Left ventricle myocardium inferior (tissue), 1 donor: ENCODE measurements at regions not wholly inside any gene's neighbourhood (a gene's known extent, or its start where the extent isn't known, plus 50 kb on each side); places are given as distances from the start of the nearest gene placed in this dataset.

Experiments
- DNase-seq: peaks from one replicate; pipeline ENCODE4 v3.0.0-alpha.2; 2020
- H3K27ac ChIP-seq: fragments of 200-600 bp; replicated peaks from 2 replicates; pipeline ENCODE4 v1.8.0; 2021
- H3K27me3 ChIP-seq: fragments of 200-600 bp; 2 replicates; pipeline ENCODE4 v1.8.0; 2021; ENCODE audit warnings: low read depth
- H3K36me3 ChIP-seq: fragments of 200-600 bp; 2 replicates; pipeline ENCODE4 v1.8.0; 2021
- H3K4me1 ChIP-seq: fragments of 200-600 bp; 2 replicates; pipeline ENCODE4 v1.8.0; 2021
- H3K4me3 ChIP-seq: fragments of 200-600 bp; 2 replicates; pipeline ENCODE4 v1.8.0; 2021; ENCODE audit warnings: mild to moderate bottlenecking, moderate library complexity
- H3K9me3 ChIP-seq: fragments of 200-600 bp; replicated peaks from 2 replicates; pipeline ENCODE4 v1.8.0; 2021
- intact Hi-C: fragments of 100-400 bp; cut with micrococcal nuclease; formaldehyde crosslinking; loops from one replicate; pipeline ENCODE4 v1.11.0; 2022
- TF ChIP-seq, protein P1 (sequence below): fragments of 200-600 bp; IDR thresholded peaks from 2 replicates; pipeline ENCODE4 v1.8.0; 2021; ENCODE audit warnings: antibody characterized with exemption, mild to moderate bottlenecking, borderline replicate concordance
- donor health status: DM: no; HTN: yes; CAD: no; lungs with severe emphysema.

DNA sequence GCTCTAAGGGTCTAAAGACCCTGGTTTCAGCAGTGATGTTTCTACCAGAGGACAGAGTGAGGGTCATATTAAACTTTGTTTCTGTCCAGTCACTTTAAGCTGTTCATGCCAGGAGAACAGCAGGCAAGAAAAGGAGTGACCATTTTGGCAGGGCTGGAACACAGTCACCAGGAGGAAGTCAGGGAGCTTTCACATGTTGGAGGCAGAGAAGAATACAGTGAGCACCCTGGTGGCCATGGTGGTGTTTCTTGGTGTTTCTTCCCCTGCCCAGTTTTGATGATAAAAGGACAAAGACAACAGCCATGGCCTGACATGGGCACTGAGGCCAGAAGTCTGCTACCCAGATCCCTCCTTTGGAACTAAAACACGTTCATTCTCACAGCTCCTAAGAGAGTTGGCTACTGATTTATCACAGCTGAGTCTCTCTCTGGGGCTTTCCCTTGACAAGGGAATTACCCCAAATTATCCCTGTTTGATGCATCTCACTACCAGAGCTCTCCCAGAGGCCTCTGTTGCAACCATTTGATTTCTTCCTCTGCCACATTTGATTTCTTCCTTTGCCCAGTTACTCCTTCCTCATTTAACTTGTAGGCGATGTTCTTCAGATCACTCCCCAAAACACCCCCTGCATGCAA lies 106.4 kb upstream of the NWD2 start:
- no peak overlapping the region for H3K4me3 ChIP-seq
- no peaks in the 10 kb centered on the region for H3K27me3 ChIP-seq
- peaks cover 18% of the 10 kb centered on the region for H3K9me3 ChIP-seq
- H3K27ac ChIP-seq, result no peak overlapping the region
- DNase-seq, result no peak
- no peaks in the 10 kb centered on the region for H3K4me1 ChIP-seq
- intact Hi-C loops, result no loop called here
- TF ChIP-seq, protein P1, sequence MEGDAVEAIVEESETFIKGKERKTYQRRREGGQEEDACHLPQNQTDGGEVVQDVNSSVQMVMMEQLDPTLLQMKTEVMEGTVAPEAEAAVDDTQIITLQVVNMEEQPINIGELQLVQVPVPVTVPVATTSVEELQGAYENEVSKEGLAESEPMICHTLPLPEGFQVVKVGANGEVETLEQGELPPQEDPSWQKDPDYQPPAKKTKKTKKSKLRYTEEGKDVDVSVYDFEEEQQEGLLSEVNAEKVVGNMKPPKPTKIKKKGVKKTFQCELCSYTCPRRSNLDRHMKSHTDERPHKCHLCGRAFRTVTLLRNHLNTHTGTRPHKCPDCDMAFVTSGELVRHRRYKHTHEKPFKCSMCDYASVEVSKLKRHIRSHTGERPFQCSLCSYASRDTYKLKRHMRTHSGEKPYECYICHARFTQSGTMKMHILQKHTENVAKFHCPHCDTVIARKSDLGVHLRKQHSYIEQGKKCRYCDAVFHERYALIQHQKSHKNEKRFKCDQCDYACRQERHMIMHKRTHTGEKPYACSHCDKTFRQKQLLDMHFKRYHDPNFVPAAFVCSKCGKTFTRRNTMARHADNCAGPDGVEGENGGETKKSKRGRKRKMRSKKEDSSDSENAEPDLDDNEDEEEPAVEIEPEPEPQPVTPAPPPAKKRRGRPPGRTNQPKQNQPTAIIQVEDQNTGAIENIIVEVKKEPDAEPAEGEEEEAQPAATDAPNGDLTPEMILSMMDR, result no peak
- H3K36me3 ChIP-seq, result no peaks in the 10 kb centered on the region

DNA sequence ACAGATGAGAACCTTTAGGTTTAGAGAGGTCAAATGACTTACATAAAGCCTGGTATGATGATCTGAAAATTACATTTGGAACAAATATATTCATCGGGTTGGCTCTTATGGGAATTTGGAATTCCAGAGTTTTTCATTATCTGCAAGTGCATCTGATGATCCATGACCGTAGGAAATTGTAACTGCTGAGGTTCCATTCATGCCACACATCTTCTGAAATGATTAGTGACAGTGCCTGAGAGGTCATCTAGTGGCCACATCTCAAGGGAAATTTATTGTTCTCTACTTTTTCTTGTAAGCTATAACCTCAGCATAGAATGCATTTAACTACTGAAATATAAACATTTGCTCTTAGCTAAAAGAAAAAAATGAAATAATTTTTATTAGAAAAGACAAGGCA lies 105.8 kb upstream of the NWD2 start:
- no peak overlapping the region for H3K4me3 ChIP-seq
- TF ChIP-seq, protein P1, result no peak
- no peak overlapping the region for H3K27ac ChIP-seq
- no peaks in the 10 kb centered on the region for H3K4me1 ChIP-seq
- intact Hi-C loops, result no loop called here
- no peak for DNase-seq
- H3K36me3 ChIP-seq, result no peaks in the 10 kb centered on the region
- H3K9me3 ChIP-seq, result peaks cover 18% of the 10 kb centered on the region
- H3K27me3 ChIP-seq, result no peaks in the 10 kb centered on the region

DNA sequence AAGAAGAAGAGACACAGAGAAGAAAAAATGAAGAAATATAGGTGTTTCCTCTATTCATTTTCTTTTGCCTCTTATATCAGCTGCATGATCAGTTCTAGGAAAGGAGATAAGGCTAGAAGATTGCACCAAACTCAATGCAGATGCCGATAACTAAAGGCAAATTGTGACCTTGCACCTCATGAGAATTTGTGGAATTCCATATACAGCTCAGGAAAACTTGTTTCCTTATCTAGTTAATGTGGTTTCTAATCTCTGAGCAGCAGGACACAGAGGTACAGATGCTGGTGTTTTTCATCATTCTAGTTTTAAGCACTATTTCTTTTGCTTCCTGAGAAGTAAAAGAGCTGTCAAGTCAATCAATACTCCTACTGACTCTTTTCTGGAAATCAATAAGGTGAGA lies 104.6 kb upstream of the NWD2 start:
- intact Hi-C loops, result no loop called here
- no peak overlapping the region for H3K27ac ChIP-seq
- H3K9me3 ChIP-seq, result peaks cover 23% of the 10 kb centered on the region
- H3K4me1 ChIP-seq, result no peaks in the 10 kb centered on the region
- H3K27me3 ChIP-seq, result no peaks in the 10 kb centered on the region
- H3K36me3 ChIP-seq, result no peaks in the 10 kb centered on the region
- no peak for DNase-seq
- TF ChIP-seq, protein P1, result no peak
- H3K4me3 ChIP-seq, result no peak overlapping the region

DNA sequence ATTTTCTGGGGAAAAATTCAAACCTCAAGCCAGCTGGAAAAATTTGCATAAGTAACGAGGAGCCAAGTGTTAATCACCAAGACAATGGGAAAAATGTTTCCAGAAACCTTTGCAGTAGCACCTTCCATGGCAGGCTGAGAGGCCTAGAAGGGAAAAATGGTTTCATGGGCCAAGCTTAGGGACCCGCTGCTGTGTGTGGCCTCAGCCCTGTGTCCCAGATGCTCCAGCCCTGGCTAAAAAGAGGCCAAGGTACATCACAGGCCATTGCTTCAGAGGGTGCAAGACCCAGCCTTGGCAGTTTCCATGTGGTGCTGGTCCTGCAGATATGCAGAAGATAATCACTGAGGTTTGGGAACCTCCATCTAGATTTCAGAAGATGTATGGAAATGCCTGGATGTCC lies 98.3 kb upstream of the NWD2 start:
- TF ChIP-seq, protein P1, result no peak
- Histone ChIP-seq H3K4me1 (no peaks in the 10 kb centered on the region), H3K27me3 (no peaks in the 10 kb centered on the region), H3K36me3 (no peaks in the 10 kb centered on the region), H3K4me3 (no peak overlapping the region), H3K27ac (no peak overlapping the region), H3K9me3 (peaks cover 39% of the 10 kb centered on the region)
- DNase-seq, result no peak
- intact Hi-C loops, result no loop called here

DNA sequence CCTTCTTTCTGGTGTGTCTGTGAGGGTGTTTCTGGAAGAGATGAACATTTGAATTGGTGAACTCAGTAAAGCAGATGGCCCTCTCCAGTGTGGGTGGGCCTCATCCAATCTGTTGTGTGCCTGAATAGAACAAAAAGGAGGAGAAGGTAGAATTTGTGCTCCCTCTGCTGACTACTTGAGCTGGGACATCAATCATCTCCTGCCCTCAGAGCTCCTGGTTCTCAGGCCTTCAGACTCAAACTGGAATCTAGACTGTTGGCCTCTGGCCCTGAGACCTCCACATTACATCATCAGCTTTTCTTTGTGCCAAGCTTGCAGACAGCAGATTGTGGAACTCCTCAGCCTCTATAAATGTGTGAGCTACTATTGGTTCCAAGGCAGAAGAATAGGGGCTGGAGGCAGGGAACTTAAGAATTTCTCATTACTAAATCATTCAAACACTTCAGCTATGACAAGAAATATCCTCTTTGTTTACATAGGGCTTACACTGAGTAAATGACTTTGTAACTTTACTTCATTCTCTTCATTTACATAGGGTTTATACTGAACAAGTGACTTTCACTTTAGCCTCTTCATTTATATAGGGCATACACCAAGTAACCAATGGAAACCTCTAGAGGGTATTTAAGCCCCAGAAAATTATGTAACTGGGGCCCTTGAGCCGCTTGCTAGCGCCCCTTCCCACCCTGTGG lies 86.9 kb upstream of the NWD2 start:
- no peak for DNase-seq
- no peak overlapping the region for H3K4me3 ChIP-seq
- H3K27ac ChIP-seq, result no peak overlapping the region
- H3K27me3 ChIP-seq, result no peaks in the 10 kb centered on the region
- H3K4me1 ChIP-seq, result no peaks in the 10 kb centered on the region
- no peaks in the 10 kb centered on the region for H3K9me3 ChIP-seq
- intact Hi-C loops, result no loop called here
- TF ChIP-seq, protein P1, result no peak
- no peaks in the 10 kb centered on the region for H3K36me3 ChIP-seq
